A549 (cell line): ENCODE measurements at regions not wholly inside any gene's neighbourhood (a gene's known extent, or its start where the extent isn't known, plus 50 kb on each side); places are given as distances from the start of the nearest gene placed in this dataset.
A peak's percentile ranks its signal among the peaks of the same experiment; 100 is the strongest.
"Not testable (repeated sequence)": the region's sequence is repeated elsewhere in the genome, so short reads cannot be mapped to it uniquely, and the experiment has no call there.

Experiments used
- ATAC-seq, 2 experiments: fragments of 200-7000 bp in 1 of 2; fragments of >200 bp in 1 of 2; cut with Nextera tagmentation in 1 of 2; cut with Tn5 transposase in 1 of 2; 3 replicates each; pipeline versions ENCODE4 v1.8.0 to v1.9.1; 2018 to 2020; ENCODE audit warnings: mild to moderate bottlenecking in 1 of 2, moderate library complexity in 1 of 2
- CTCF ChIA-PET: fragments of 300-600 bp; sonication (Branson Sonifier 250); formaldehyde crosslinking; extraction: SDS; loops from one replicate; lab custom pipeline; 2021; ENCODE audit warnings: antibody characterized with exemption, inconsistent platforms; lab: Yijun Ruan, JAX
- POLR2A ChIA-PET: fragments of 350-600 bp; formaldehyde crosslinking; extraction: SDS; loops from one replicate; lab custom pipeline; 2021; ENCODE audit warnings: antibody characterized with exemption, inconsistent platforms; lab: Yijun Ruan, JAX
- DNase-seq, 2 experiments: peaks; one replicate each; pipeline versions ENCODE4 v3.0.0 to v3.0.0-alpha.2; 2011 to 2016; ENCODE audit warnings: low read depth in 1 of 2, low spot score in 1 of 2
- FAIRE-seq: peaks from 2 replicates; lab custom pipeline; 2011; peaks lifted over from hg19 to GRCh38; lab: Jason Lieb, UNC
- H3K27ac ChIP-seq, 2 experiments: fragments of >200 bp; sonication (Bioruptor Twin); formaldehyde crosslinking; 3 replicates each; pipeline ENCODE4 v1.5.1; 2016 to 2017
- H3K4me1 ChIP-seq: fragments of >200 bp; sonication (Bioruptor Twin); formaldehyde crosslinking; 3 replicates; pipeline ENCODE4 v1.6.1; 2016
- H3K4me2 ChIP-seq: fragments of >200 bp; sonication (Bioruptor Twin); formaldehyde crosslinking; 3 replicates; pipeline ENCODE4 v1.6.1; 2016
- H3K4me3 ChIP-seq: fragments of >200 bp; sonication (Bioruptor Twin); formaldehyde crosslinking; 3 replicates; pipeline ENCODE4 v1.5.1; 2016
- H3K9me3 ChIP-seq: fragments of >200 bp; sonication (Bioruptor Twin); formaldehyde crosslinking; 3 replicates; pipeline ENCODE4 v1.6.1; 2016
- BHLHE40 ChIP-seq: IDR thresholded peaks from 2 replicates; pipeline ENCODE4 v1.6.1; 2012; ENCODE audit warnings: low read depth, low read length, inconsistent platforms
- CEBPB ChIP-seq, 2 experiments: fragments of >200 bp in 1 of 2; sonication (Bioruptor Twin) in 1 of 2; formaldehyde crosslinking in 1 of 2; IDR thresholded peaks; 2 replicates each; pipeline ENCODE4 v1.6.1; 2012 to 2016
- CHD2 ChIP-seq: fragments of 150-350 bp; IDR thresholded peaks from 2 replicates; pipeline ENCODE4 v1.6.1; 2014; ENCODE audit warnings: low read length; ENCODE audit not compliant: partially characterized antibody
- CHD4 ChIP-seq: fragments of 200-600 bp; sonication (generic); IDR thresholded peaks from 2 replicates; pipeline ENCODE4 v1.6.1; 2016; ENCODE audit warnings: antibody characterized with exemption, mild to moderate bottlenecking, borderline replicate concordance
- EHF ChIP-seq: fragments of 250-450 bp; sonication (Bioruptor Pico); IDR thresholded peaks from 2 replicates; pipeline ENCODE4 v1.5.0; 2020; ENCODE audit warnings: mild to moderate bottlenecking
- EHMT2 ChIP-seq: fragments of 200-600 bp; sonication (generic); IDR thresholded peaks from 2 replicates; pipeline ENCODE4 v1.6.1; 2016; ENCODE audit warnings: antibody characterized with exemption, low read depth, mild to moderate bottlenecking, moderate library complexity
- ESRRA ChIP-seq: fragments of 150-350 bp; IDR thresholded peaks from 2 replicates; pipeline ENCODE4 v1.6.1; 2014; ENCODE audit warnings: mild to moderate bottlenecking, low read length, borderline replicate concordance
- FOSB ChIP-seq: fragments of 250-450 bp; sonication (Bioruptor Pico); IDR thresholded peaks from 2 replicates; pipeline ENCODE4 v1.5.0; 2020; ENCODE audit warnings: mild to moderate bottlenecking, moderate library complexity
- FOXS1 ChIP-seq: fragments of 250-450 bp; sonication (Bioruptor Pico); IDR thresholded peaks from 2 replicates; pipeline ENCODE4 v1.5.0; 2020; ENCODE audit warnings: mild to moderate bottlenecking, moderate library complexity
- GATA3 ChIP-seq: IDR thresholded peaks from 2 replicates; pipeline ENCODE4 v1.6.1; 2012; ENCODE audit warnings: borderline replicate concordance
- HOXA7 ChIP-seq: fragments of 250-450 bp; sonication (Bioruptor Pico); IDR thresholded peaks from 2 replicates; pipeline ENCODE4 v1.5.0; 2020; ENCODE audit warnings: mild to moderate bottlenecking, moderate library complexity
- HOXB13 ChIP-seq: fragments of 250-450 bp; sonication (Bioruptor Pico); IDR thresholded peaks from 2 replicates; pipeline ENCODE4 v1.5.0; 2020; ENCODE audit warnings: low read depth, mild to moderate bottlenecking, moderate library complexity
- HOXB5 ChIP-seq: fragments of 250-450 bp; sonication (Bioruptor Pico); IDR thresholded peaks from 2 replicates; pipeline ENCODE4 v1.5.0; 2020; ENCODE audit warnings: mild to moderate bottlenecking, moderate library complexity
- KDM5A ChIP-seq: fragments of 200-600 bp; sonication (generic); IDR thresholded peaks from 2 replicates; pipeline ENCODE4 v1.6.1; 2016; ENCODE audit warnings: antibody characterized with exemption, mild to moderate bottlenecking
- MAFK ChIP-seq: fragments of 450-650 bp; IDR thresholded peaks from 2 replicates; pipeline ENCODE4 v1.6.1; 2014; ENCODE audit not compliant: partially characterized antibody
- MAZ ChIP-seq: fragments of 150-350 bp; IDR thresholded peaks from 2 replicates; pipeline ENCODE4 v1.6.1; 2014; ENCODE audit warnings: antibody characterized with exemption, low read depth, low read length, borderline replicate concordance
- MYC ChIP-seq: IDR thresholded peaks from 2 replicates; pipeline ENCODE4 v1.6.1; 2012; ENCODE audit warnings: mild to moderate bottlenecking, inconsistent platforms, low read length, improper control_type of control experiment, borderline replicate concordance
- NPAS2 ChIP-seq: fragments of 250-450 bp; sonication (Bioruptor Pico); IDR thresholded peaks from 2 replicates; pipeline ENCODE4 v1.8.0; 2022; ENCODE audit warnings: mild to moderate bottlenecking, moderate library complexity, borderline replicate concordance
- PHF8 ChIP-seq: fragments of 200-600 bp; sonication (generic); IDR thresholded peaks from 2 replicates; pipeline ENCODE4 v1.6.1; 2016; ENCODE audit warnings: low read depth, mild to moderate bottlenecking, antibody characterized with exemption, moderate library complexity, borderline replicate concordance
- RARB ChIP-seq: fragments of 250-450 bp; sonication (Bioruptor Pico); IDR thresholded peaks from 2 replicates; pipeline ENCODE4 v1.8.0; 2021; ENCODE audit warnings: mild to moderate bottlenecking, moderate library complexity
- SMC3 ChIP-seq: fragments of >200 bp; sonication (Bioruptor Twin); formaldehyde crosslinking; IDR thresholded peaks from 3 replicates; pipeline ENCODE4 v1.6.1; 2018; ENCODE audit warnings: inconsistent platforms
- TFCP2L1 ChIP-seq: fragments of 250-450 bp; sonication (Bioruptor Pico); IDR thresholded peaks from 2 replicates; pipeline ENCODE4 v1.5.0; 2021; ENCODE audit warnings: mild to moderate bottlenecking
- ZC3H11A ChIP-seq: fragments of 450-650 bp; IDR thresholded peaks from 2 replicates; pipeline ENCODE4 v1.6.1; 2014; ENCODE audit warnings: antibody characterized with exemption, mild to moderate bottlenecking
- ZFP36 ChIP-seq: fragments of 450-650 bp; IDR thresholded peaks from 2 replicates; pipeline ENCODE4 v1.6.1; 2014; ENCODE audit warnings: borderline replicate concordance; ENCODE audit not compliant: partially characterized antibody
- ZSCAN20 ChIP-seq: fragments of 250-450 bp; sonication (Bioruptor Pico); IDR thresholded peaks from 2 replicates; pipeline ENCODE4 v1.8.0; 2022; ENCODE audit warnings: mild to moderate bottlenecking, moderate library complexity
- WGBS: methylation state at CpG from one replicate; pipeline ENCODE4 v1.1.6; 2017; ENCODE audit errors: missing lambda C conversion rate; 5-methylcytosine and 5-hydroxymethylcytosine counted together
- TF ChIP-seq, protein P1 (sequence below): fragments of >200 bp; sonication (Bioruptor Twin); formaldehyde crosslinking; IDR thresholded peaks from 2 replicates; pipeline ENCODE4 v1.6.1; 2016
- TF ChIP-seq, protein P2 (sequence below): IDR thresholded peaks from 2 replicates; pipeline ENCODE4 v1.6.1; 2012; ENCODE audit warnings: low read depth, borderline replicate concordance
- TF ChIP-seq, protein P3 (sequence below): IDR thresholded peaks from 2 replicates; pipeline ENCODE4 v1.6.1; 2012
- TF ChIP-seq, protein P4 (sequence below): fragments of >200 bp; sonication (Bioruptor Twin); formaldehyde crosslinking; IDR thresholded peaks from 3 replicates; pipeline ENCODE4 v1.5.1; 2016

DNA sequence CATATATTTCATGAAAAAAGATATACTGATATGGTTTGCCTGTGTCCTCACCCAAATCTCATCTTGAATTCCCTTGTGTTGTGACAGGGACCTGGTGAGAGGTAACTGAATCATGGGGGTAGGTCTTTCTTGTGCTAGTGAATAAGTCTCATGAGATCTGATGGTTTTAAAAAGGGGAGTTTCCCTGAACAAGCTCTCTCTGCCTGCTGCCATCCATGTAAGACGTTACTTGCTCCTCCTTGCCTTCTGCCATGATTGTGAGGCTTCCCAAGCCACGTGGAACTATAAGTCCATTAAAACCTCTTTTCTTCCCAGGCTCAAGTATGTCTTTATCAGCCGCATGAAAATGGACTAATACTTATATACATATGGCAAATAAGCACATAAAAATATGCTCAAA lies 274.8 kb upstream of the SDK2 start:
- H3K4me3 ChIP-seq, DNase-seq, CTCF ChIA-PET, H3K4me2 ChIP-seq, POLR2A ChIA-PET, H3K27ac ChIP-seq, FAIRE-seq, H3K4me1 ChIP-seq, ATAC-seq: not testable (repeated sequence)
- WGBS = 34% methylated on average over 3 of the region's 3 CpGs
- H3K9me3 ChIP-seq = peaks cover 52% of the 10 kb centered on the region
- peak; percentile 10 for TF ChIP-seq ZFP36

DNA sequence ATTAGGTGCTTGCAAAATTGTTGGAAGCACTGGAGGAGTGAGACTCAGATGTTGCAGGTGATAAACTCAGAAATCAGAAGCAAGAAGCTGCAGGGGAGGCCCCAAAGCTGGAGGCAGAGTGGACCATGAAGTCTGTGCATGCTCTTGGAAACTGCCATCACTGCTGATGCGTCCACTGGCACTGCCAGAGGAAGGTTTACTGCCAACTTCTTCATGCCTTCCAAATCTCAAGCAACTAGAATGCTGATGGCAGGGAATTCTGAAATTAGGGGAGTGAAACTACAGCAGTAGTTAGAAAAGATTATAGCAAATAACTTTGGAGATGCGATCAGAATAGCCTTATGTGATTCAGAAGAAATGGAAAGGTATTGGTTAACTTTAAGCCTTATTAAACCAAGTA lies 277.1 kb upstream of the SDK2 start:
- WGBS = 2% methylated on average over 2 of the region's 2 CpGs
- DNase-seq = no peak
- no peaks in the 10 kb centered on the region for H3K4me1 ChIP-seq
- no peak overlapping the region for H3K27ac ChIP-seq
- no peak for ATAC-seq
- ChIA-PET CTCF (interaction anchor here (0.9 to 2.1 kb wide), 2 partner anchors 9 to 46 kb away, joined by 4 to 5 read pairs; no protein-coding TSS in a partner anchor), POLR2A (interaction anchor here (0.6 kb wide), 1 partner anchor 15 kb away, joined by 4 read pairs; no protein-coding TSS in a partner anchor)
- peaks cover 31% of the 10 kb centered on the region for H3K9me3 ChIP-seq
- no peak overlapping the region for H3K4me3 ChIP-seq
- no peak for TF ChIP-seq MAFK
- no peak for TF ChIP-seq EHF (CRISPR knock-in tag)
- TF ChIP-seq, protein P1, sequence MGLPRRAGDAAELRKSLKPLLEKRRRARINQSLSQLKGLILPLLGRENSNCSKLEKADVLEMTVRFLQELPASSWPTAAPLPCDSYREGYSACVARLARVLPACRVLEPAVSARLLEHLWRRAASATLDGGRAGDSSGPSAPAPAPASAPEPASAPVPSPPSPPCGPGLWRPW = no peak
- no peak for TF ChIP-seq MYC
- no peak for TF ChIP-seq HOXB5 (CRISPR knock-in tag)
- no peak for TF ChIP-seq CHD2
- TF ChIP-seq RARB = no peak
- no peak for TF ChIP-seq NPAS2 (CRISPR knock-in tag)
- TF ChIP-seq KDM5A = no peak
- no peak for TF ChIP-seq FOXS1
- TF ChIP-seq CEBPB (IDR thresholded peaks at IDR 0.05) = no peak
- TF ChIP-seq, protein P2, sequence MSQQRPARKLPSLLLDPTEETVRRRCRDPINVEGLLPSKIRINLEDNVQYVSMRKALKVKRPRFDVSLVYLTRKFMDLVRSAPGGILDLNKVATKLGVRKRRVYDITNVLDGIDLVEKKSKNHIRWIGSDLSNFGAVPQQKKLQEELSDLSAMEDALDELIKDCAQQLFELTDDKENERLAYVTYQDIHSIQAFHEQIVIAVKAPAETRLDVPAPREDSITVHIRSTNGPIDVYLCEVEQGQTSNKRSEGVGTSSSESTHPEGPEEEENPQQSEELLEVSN = no peak
- TF ChIP-seq CHD4 = no peak
- FAIRE-seq = no peak
- H3K4me2 ChIP-seq = no peak overlapping the region

DNA sequence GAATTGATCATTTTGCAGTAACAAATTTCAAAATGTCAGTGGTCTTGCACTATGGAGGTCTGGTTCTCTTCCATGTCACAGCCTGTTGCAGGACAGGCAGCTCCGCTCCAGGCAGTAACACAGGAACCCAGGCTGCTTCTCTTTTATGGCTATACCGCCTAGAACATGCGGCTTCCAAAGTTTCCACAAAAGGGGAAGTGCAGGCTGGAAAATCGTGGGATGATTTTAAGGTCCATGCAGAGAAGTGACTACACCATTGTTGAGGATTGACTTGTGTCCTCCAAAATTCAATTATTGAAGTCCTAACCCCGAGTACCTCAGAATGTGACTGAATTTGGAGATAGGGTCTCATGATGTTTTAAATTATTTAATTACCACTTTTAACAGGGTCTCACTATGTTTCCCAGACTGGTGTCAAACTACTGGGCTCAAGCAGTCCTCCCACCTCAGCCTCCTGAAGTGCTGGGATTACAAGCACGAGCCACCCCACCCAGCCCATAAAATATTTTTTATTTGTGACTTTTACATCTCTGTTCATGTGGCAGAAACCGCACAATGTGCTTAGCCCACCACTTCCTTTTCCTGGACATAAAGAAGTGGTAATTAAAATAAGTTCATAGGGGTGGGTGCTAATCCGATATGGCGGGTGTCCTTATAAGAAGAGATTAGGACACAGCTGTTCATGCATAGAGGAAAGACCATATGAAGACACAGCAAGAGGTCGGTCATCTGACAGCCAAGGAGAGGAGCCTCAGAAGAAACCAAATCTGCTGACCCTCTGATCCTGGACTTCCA lies 279.2 kb upstream of the RPL38 start:
- Histone ChIP-seq H3K4me3 (no peak overlapping the region), H3K4me2 (no peak overlapping the region), H3K4me1 (no peaks in the 10 kb centered on the region), H3K27ac (no peak overlapping the region), H3K9me3 (peaks cover 16% of the 10 kb centered on the region)
- FAIRE-seq (no peak), ATAC-seq (no peak), DNase-seq (no peak)
- POLR2A ChIA-PET = no interaction called here
- CTCF ChIA-PET = interaction anchor here (0.7 to 1.1 kb wide), 2 partner anchors 9 to 495 kb away, joined by 3 read pairs; no protein-coding TSS in a partner anchor
- TF ChIP-seq TFCP2L1 (CRISPR knock-in tag) (no peak), SMC3 (no peak), HOXA7 (CRISPR knock-in tag) (no peak), CHD4 (no peak), EHMT2 (no peak), HOXB13 (no peak), PHF8 (no peak), HOXB5 (CRISPR knock-in tag) (no peak), ESRRA (no peak), FOSB (no peak), FOXS1 (no peak), MAZ (no peak), BHLHE40 (no peak), ZSCAN20 (CRISPR knock-in tag) (no peak), ZC3H11A (no peak), MYC (no peak), GATA3 (no peak)
- TF ChIP-seq, protein P3, sequence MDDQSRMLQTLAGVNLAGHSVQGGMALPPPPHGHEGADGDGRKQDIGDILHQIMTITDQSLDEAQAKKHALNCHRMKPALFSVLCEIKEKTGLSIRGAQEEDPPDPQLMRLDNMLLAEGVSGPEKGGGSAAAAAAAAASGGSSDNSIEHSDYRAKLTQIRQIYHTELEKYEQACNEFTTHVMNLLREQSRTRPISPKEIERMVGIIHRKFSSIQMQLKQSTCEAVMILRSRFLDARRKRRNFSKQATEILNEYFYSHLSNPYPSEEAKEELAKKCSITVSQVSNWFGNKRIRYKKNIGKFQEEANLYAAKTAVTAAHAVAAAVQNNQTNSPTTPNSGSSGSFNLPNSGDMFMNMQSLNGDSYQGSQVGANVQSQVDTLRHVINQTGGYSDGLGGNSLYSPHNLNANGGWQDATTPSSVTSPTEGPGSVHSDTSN = no peak
- TF ChIP-seq, protein P4, sequence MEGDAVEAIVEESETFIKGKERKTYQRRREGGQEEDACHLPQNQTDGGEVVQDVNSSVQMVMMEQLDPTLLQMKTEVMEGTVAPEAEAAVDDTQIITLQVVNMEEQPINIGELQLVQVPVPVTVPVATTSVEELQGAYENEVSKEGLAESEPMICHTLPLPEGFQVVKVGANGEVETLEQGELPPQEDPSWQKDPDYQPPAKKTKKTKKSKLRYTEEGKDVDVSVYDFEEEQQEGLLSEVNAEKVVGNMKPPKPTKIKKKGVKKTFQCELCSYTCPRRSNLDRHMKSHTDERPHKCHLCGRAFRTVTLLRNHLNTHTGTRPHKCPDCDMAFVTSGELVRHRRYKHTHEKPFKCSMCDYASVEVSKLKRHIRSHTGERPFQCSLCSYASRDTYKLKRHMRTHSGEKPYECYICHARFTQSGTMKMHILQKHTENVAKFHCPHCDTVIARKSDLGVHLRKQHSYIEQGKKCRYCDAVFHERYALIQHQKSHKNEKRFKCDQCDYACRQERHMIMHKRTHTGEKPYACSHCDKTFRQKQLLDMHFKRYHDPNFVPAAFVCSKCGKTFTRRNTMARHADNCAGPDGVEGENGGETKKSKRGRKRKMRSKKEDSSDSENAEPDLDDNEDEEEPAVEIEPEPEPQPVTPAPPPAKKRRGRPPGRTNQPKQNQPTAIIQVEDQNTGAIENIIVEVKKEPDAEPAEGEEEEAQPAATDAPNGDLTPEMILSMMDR = no peak
- 49% methylated on average over 10 of the region's 10 CpGs for WGBS
